GM19468 (cell line): ENCODE measurements at regions not wholly inside any gene's neighbourhood (a gene's known extent, or its start where the extent isn't known, plus 50 kb on each side); places are given as distances from the start of the nearest gene placed in this dataset.

Experiments
- ATAC-seq: cut with Tn5 transposase; IDR thresholded peaks from one replicate; pipeline ENCODE4 v1.9.1; 2021; ENCODE audit warnings: mild to moderate bottlenecking, moderate library complexity, moderate number of reproducible peaks; ENCODE audit not compliant: unreplicated experiment; ENCODE audit errors: extremely low read depth

- no peak for ATAC-seq
Observed at GRCh38 chr2:38430196-38430595, 53.1 kb upstream of the ATL2 start.

- ATAC-seq: no peak
Observed at GRCh38 chr2:38427936-38428335, 50.9 kb upstream of the ATL2 start.

GRCh38 chr2:38427054-38427453, 50.0 kb upstream of the ATL2 start:
- no peak for ATAC-seq
